Heart left ventricle (tissue), 13 donors: ENCODE measurements at regions not wholly inside any gene's neighbourhood (a gene's known extent, or its start where the extent isn't known, plus 50 kb on each side); places are given as distances from the start of the nearest gene placed in this dataset.

Experiments used
- CTCF ChIP-seq, 12 donors: fragments of 200-600 bp; sonication (generic) in 4 of 12; IDR thresholded peaks; one replicate each; pipeline versions ENCODE4 v1.5.0 to v1.8.0; 2018 to 2022; ENCODE audit warnings: antibody characterized with exemption in 12 of 12, mild to moderate bottlenecking in 5 of 12
- POLR2A ChIP-seq, 2 donors: fragments of 450-650 bp; IDR thresholded peaks; one replicate each; pipeline ENCODE4 v1.6.1; 2017; ENCODE audit warnings: antibody characterized with exemption in 2 of 2, mild to moderate bottlenecking in 2 of 2, moderate library complexity in 2 of 2
- donor health status: ischemic (EF 13 %, LVEDD 7.1; RV severe dilation, severe dysfunction).
- donor health status: DM: no; HTN: yes; CAD: no.
- donor health status: DM: no; HTN: no; CAD: no.
- donor health status: ischemic (EF 25% LVEDD 6.9; RV normal size, moderate dysfunction).
- donor health status: ischemic (EF 25% LVEDD 5.7; RV mildly dilated, moderate dysfunction).
- donor health status: ischemic (EF 35%, LVEDD 5.7; RV mildly dilated, moderate dysfunction).
- donor health status: nonischemic (EF 11% LVEDD 7.7; RV severe dilation, severe dysfunction).
- donor health status: DM: yes; HTN: yes; CAD: no.
- donor health status: PGD.
- donor health status: ischemic (EF 29% LVEDD 5.4; RV normal size, mild dysfunction).
- donor health status: nonischemic (EF 23%, LVEDD 6.1; RV moderate dilation, normal function).

- TF ChIP-seq CTCF (IDR thresholded peaks at IDR 0.05) (no peak), POLR2A (IDR thresholded peaks at IDR 0.05) (no peak)
These were observed 634.9 kb downstream of the EPHA4 start for GRCh38 chr2:220937245-220937644.
